ENCODE measurements at regions not wholly inside any gene's neighbourhood (a gene's known extent, or its start where the extent isn't known, plus 50 kb on each side); places are given as distances from the start of the nearest gene placed in this dataset.
"Not testable (repeated sequence)": the region's sequence is repeated elsewhere in the genome, so short reads cannot be mapped to it uniquely, and the experiment has no call there.

- no peak for DNase-seq (ENCODE audit: low spot score)
These were observed 404.6 kb upstream of the KCND2 start for GRCh38 chr7:119868387-119868786.

DNA sequence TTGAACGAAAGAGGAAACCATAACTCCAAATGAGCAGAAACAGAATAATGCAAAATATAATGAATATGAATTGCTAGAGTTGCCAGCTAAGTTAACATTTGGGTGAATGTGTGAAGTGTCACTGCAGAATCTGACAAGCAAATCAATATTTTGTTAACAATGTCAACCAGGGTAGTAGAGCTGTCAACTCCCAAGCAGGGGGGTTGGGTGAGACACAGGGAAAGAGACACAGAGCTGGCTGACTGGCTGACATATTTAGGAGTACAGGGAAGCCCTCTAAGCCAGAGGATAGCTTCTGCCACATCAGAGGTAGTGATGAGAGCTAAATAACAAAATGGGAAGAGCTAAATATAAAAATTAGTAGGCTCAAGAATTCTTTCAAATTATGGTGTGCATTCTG is 393.1 kb upstream of the KCND2 start:
- DNase-seq (ENCODE audit: low spot score) = no peak

DNA sequence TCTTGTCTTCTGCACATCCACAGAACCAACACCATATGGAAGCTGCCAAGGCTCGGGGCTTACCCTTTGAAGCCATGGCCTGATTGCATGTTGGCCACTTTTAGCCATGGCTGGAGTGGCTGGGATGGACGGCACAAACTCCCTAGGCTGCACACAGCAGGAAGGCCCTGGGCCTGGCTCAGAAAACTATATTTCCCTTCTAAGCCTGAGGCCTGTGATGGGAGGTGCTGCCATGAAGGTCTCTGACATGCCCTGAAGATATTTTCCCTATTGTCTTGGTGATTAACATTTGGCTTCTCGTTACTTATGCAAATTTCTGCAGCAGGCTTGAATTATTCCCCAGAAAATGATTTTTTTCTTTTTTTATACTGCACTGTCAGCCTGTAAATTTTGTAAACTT is 387.0 kb upstream of the KCND2 start:
- no peak for DNase-seq (ENCODE audit: low spot score)

- DNase-seq (ENCODE audit: low spot score) = not testable (repeated sequence)
These were observed 386.4 kb upstream of the KCND2 start for GRCh38 chr7:119886525-119886924.

DNA sequence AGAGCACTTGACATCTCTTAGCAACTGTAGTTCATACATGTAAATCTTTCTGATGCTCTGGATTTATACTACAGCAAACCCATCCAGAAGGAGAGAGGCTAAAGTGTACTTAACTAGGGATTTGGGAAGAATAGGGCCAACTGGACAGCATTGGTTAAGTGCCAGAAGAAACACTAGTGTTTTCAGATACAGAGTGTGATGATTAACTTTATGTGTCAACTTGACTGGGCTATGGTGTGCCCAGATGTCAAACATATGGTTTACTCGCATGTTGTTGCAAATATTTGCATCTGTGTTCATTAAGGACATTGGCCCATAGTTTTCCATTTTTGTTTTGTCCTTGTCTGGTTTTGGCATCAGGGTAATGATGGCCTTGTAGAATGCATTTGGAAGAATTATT is 384.7 kb upstream of the KCND2 start:
- no peak for DNase-seq (ENCODE audit: low spot score)

DNA sequence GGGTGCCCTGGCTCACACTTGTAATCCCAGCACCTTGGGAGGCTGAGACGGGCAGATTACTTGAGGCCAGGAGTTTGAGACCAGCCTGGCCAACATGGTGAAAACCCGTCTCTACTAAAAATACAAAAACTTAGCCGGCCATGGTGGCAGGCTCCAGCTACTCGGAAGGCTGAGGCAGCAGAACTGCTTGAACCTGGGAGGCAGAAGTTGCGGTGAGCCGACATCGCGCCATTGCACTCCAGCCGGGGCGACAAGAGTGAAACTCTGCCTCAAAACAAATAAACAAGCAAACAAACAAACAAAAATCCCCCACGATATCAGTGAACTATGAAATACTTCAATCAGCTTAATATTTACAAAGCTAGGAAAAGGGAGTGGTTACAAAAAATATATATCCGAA is 382.3 kb upstream of the KCND2 start:
- DNase-seq (ENCODE audit: low spot score) = no peak

- no peak for DNase-seq (ENCODE audit: low spot score)
These were observed 377.7 kb upstream of the KCND2 start for GRCh38 chr7:119895320-119895719.

- DNase-seq (ENCODE audit: low spot score) = no peak
These were observed 376.6 kb upstream of the KCND2 start for GRCh38 chr7:119896386-119896785.

GRCh38 chr7:119900996-119901672 is 371.8 kb upstream of the KCND2 start:
- no peak for DNase-seq (ENCODE audit: low spot score)

- no peak for DNase-seq (ENCODE audit: low spot score)
These were observed 369.9 kb upstream of the KCND2 start for GRCh38 chr7:119903085-119903484.

- no peak for DNase-seq (ENCODE audit: low spot score)
These were observed 367.5 kb upstream of the KCND2 start for GRCh38 chr7:119905495-119905894.

DNA sequence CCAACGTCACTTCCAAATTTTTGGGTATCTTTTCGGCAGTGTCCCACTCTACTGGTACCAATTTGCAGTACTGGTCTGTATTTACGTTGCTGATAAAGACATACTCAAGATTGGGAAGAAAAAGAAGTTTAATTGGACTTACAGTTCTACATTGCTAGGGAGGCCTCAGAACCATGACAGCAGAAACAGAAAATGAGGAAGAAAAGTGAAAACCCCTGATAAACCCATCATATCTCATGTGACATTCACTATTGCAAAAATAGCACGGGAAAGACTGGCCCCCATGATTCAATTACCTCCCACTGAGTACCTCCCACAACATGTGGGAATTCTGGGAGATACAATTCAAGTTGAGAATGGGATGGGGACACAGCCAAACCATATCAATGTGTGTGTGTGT is 364.0 kb upstream of the KCND2 start:
- DNase-seq (ENCODE audit: low spot score) = no peak

DNA sequence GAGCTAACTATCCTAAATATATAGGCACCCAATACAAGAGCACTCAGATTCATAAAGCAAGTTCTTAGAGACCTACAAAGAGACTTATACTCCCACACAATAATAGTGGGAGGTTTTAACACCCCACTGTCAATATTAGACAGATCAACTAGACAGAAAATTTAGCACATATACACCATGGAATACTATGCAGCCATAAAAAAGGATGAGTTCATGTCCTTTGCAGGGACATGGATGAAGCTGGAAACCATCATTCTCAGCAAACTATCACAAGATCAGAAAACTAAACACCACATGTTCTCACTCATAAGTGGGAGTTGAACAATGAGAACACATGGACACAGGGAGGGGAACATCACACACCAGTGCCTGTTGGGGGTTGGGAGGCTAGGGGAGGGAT is 358.9 kb upstream of the KCND2 start:
- DNase-seq (ENCODE audit: low spot score) = not testable (repeated sequence)

- no peak for DNase-seq (ENCODE audit: low spot score)
These were observed 356.5 kb upstream of the KCND2 start for GRCh38 chr7:119916501-119916900.

DNA sequence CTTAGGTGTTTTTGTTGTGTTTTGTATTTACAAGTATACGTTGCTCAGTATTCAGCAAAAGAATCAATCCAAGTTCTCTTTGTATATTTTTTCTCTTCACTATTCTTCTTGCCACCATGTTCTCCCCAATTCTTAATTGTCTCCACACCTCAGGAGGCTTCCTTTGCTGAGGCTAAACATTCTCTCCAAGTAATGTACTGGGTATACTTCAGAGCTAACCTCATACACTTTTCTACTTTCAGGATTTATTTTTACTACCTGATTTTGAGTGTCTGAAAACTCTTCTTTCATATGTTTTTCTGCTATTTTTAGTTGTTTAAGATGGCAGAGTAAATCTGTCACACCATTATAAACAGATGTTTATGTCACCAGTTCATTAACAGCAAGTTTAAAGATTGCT is 354.8 kb upstream of the KCND2 start:
- no peak for DNase-seq (ENCODE audit: low spot score)

GRCh38 chr7:119919986-119920385 is 353.0 kb upstream of the KCND2 start:
- DNase-seq (ENCODE audit: low spot score) = peak; percentile 31

DNA sequence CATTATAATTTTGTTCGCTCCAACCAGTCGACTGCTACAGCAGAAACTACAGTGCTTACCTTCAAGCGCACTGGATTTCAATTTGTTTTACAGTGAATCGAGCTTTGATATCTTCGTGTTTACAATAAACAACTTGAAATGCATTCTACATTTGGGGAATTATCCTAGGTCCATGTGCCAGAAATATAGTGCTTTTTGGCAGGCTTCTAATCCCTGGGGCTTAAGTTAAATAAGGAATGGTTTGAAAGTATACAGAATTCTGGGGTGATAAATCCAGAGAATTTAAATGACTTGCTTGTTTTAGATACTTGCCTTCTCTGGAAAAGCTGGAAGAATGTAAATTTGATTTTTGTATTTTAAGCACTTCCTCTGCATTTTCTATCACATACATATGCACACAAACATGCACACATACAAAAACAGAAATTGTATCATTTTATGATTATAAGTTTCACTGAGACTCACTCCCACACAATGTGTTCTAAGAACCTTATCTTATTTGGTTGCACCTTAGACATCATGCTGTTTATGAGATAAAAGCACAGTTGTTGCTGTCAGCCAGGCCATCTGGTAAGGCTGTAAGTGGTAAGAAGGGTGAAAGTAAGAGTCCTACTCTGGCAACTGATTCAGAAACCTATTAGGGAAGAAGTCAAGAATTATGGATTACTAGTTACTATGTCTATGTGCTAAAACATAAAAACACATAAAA is 347.2 kb upstream of the KCND2 start:
- DNase-seq (ENCODE audit: low spot score) = peak; percentile 76

DNA sequence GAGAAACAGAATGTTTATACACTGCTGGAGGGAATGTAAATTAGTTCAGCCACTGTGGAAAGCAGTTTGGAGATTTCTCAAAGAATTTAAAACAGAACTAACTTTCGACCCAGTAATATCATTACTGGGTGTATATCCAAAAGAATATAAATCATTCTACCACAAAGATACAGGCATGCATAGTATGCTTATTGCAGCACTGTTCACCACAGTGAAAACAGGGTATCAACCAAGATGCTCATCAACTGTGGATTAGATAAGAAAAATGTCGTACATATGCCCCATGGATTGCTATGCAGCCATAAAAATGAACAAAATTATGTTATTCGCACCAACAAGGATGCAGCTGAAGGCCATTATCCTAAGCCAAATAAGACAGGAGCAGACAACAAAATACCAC is 343.1 kb upstream of the KCND2 start:
- DNase-seq (ENCODE audit: low spot score) = no peak

GRCh38 chr7:119931230-119931824 is 341.6 kb upstream of the KCND2 start:
- no peak for DNase-seq (ENCODE audit: low spot score)

DNA sequence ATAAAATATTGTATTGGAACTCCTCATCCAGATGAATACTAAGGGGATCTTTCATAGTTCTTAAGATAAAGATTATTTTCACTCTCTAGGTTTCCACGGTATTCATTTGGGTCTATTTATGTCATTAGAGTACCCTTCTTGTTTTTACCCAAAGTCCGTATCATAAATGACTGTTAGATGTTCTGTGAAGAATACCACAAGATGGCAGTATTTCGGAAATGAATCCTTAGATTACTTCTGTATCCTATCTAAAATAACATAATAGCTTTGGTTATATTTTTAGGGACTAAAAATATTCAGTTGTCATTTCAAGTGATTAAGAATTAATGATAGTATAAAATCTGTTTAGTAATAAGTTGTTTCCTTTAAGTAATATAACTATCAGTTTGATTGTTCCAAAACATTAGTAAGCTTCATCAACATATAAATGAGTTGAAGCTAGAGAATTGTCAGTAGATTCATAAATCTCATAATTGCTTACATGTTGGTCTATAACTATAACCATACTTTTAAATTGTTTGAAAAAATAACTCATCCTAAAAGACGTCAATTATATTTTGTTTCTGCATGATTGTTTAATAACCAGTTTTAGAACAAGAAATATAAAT is 337.5 kb upstream of the KCND2 start:
- peak; percentile 76 for DNase-seq (ENCODE audit: low spot score)

DNA sequence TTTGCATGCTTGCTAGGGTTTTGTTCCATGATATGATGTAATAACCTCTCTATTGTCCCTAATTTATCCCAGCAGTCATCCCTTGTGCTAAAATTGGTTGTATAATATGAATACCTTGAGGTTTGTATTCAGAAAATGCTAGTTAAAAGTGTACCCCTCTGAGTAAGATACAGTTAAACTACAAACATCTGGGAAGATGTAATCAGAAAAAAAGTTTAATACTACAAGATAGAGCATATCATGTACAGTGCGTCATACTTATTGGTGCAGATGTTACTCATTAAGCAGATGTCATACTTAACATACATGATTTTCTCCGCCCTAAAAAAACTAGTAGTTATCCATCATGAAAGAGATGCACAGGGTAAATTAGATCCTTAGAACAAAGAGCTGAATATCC is 336.1 kb upstream of the KCND2 start:
- no peak for DNase-seq (ENCODE audit: low spot score)

DNA sequence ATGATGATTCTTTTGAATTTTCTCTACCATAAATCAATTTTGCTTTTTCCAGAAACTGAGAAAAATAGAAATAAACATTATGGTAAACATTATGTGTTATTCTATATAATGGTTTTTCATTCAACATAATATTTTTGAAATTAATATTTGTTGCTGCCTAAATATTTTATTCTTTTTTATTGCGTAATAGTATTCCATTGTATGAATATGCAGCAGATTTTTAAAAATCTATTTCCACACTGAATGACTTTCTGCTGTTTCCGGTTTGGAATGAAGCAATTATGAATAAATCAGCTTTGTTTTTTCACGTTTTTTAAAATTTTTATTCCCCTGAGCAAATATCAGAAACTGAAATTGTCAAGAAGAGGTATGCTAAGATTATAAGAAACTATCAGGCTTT is 335.2 kb upstream of the KCND2 start:
- no peak for DNase-seq (ENCODE audit: low spot score)

DNA sequence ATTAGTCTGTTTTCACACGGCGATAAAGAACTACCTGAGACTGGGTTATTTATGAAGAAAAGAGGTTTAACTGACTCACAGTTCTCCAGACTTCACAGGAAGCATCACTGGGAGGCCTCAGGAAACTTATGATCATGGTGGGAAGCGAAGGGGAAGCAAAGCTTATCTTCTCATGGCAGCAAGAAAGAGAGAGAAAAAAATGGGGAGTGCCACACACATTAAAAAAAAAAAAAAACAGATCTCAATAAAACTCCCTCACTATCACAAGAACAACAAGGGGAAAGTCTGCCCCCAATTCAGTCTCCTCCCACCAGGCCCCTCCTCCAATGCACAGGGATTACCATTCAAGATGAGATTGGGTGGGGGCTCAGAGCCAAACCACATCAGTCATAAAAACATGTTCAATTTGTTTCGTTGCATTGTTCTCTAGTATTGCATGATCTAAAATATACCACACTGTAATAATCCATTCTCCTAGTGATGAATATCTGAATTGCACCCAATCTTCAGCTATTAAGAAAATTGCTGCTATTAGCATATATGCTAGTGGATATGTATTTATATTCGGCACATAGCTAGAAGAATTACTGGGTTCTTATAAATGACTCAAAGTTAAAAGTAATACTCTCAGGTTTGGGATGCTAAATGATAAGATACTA is 328.9 kb upstream of the KCND2 start:
- no peak for DNase-seq (ENCODE audit: low spot score)
